OCI-LY7 (cell line): ENCODE measurements at regions not wholly inside any gene's neighbourhood (a gene's known extent, or its start where the extent isn't known, plus 50 kb on each side); places are given as distances from the start of the nearest gene placed in this dataset.

Experiments used
- EZH2phosphoT487 ChIP-seq: fragments of 200-600 bp; sonication (generic); IDR thresholded peaks from 2 replicates; pipeline ENCODE4 v1.6.1; 2018; ENCODE audit warnings: low read depth, borderline replicate concordance, mild to moderate bottlenecking, mixed run types, antibody characterized with exemption, low read length, moderate library complexity, mixed read lengths
- TF ChIP-seq, protein P1 (sequence below): fragments of 200-600 bp; sonication (generic); conservative IDR thresholded peaks from 2 replicates; pipeline ENCODE4 v1.5.1; 2014; ENCODE audit warnings: mild to moderate bottlenecking, antibody characterized with exemption, low read length, moderate library complexity, mixed read lengths

DNA sequence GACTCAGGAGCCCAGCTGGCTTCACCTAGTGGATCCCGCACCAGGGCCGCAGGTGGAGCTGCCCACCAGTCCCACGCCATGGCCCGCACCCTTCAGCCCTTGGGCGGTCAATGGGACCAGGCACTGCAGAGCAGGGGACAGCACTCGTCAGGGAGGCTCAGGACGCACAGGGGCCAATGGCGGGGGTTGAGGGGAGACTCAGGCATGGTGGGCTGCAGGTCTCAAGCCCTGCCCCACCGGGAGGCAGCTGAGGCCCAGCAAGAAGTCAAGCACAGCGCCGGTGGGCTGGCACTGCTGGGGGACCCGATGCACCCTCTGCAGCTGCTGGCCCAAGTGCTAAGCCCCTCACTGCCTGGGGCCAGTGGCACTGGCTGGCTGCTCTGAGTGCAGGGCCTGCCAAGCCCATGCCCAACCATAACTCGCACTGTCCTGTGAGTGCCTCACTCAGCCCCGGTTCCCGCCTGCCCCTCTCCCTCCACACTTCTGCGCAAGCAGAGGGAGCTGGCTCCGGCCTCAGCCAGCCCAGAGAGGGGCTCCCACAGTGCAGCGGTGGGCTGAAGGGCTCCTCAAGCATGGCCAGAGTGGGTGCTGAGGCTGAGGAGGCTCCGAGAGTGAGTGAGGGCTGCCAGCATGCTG, 111.7 kb upstream of the PGR start:
- TF ChIP-seq, protein P1, sequence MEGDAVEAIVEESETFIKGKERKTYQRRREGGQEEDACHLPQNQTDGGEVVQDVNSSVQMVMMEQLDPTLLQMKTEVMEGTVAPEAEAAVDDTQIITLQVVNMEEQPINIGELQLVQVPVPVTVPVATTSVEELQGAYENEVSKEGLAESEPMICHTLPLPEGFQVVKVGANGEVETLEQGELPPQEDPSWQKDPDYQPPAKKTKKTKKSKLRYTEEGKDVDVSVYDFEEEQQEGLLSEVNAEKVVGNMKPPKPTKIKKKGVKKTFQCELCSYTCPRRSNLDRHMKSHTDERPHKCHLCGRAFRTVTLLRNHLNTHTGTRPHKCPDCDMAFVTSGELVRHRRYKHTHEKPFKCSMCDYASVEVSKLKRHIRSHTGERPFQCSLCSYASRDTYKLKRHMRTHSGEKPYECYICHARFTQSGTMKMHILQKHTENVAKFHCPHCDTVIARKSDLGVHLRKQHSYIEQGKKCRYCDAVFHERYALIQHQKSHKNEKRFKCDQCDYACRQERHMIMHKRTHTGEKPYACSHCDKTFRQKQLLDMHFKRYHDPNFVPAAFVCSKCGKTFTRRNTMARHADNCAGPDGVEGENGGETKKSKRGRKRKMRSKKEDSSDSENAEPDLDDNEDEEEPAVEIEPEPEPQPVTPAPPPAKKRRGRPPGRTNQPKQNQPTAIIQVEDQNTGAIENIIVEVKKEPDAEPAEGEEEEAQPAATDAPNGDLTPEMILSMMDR = no peak
- TF ChIP-seq EZH2phosphoT487 = no peak
